HG02678 (cell line): ENCODE measurements at regions not wholly inside any gene's neighbourhood (a gene's known extent, or its start where the extent isn't known, plus 50 kb on each side); places are given as distances from the start of the nearest gene placed in this dataset.

Experiments used
- ATAC-seq: cut with Tn5 transposase; IDR thresholded peaks from one replicate; pipeline ENCODE4 v1.9.1; 2021; ENCODE audit warnings: mild to moderate bottlenecking, moderate library complexity; ENCODE audit not compliant: unreplicated experiment

DNA sequence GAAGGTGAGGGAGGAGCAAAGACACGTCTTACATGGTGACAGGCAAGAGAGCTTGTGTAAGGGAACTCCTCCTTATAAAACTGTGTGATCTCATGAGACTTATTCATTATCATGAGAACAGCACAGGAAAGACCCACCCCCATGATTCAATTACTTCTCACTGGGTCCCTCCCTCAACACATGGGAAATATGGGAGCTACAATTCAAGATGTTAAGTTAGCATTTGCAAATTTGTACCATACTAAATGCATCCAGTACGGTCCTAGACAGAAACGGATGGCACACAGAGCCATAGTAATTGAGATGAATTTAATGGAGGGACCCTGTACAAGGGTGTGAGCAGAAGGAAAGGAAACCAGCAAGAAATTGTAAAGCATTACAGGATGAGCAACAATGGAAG, 765.8 kb upstream of the API5 start:
- no peak for ATAC-seq

DNA sequence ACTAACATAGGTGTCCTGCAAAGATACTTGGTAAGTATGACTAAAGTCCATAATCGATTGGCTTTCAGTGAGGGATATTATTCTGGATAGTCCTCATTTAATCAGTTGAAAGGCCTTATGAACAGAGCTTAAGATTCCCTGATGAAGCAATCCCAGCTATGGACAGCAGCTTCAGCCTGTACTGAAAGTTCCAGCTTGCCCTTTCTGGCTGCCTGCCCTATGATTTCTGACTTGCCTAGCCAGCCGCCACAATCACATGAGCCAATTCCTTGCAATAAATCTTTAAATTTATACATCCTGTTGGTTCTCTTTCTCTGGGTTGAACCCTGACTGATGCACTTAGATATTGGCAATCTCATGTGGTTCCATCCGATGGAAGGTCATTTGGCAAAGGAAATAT, 759.0 kb upstream of the API5 start:
- ATAC-seq: no peak

DNA sequence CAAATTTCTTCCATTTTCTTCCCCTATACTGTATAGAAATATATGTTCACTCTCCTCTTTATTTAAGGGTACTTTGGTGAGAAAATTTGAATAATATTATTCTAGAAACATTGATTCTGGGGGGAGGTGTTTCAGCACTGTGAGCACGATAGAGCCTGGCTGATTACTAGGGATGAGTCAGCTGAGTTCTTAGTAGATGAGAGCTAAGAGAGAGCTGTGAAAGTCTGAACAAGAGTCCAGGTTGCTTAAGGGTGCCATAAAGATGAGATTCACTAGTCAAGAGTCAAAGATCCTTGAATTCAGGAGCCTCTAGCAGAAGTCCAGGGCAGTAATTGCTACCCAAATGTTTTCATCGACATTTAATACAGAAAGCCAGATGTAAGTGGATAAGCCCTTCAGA, 756.6 kb upstream of the API5 start:
- no peak for ATAC-seq

DNA sequence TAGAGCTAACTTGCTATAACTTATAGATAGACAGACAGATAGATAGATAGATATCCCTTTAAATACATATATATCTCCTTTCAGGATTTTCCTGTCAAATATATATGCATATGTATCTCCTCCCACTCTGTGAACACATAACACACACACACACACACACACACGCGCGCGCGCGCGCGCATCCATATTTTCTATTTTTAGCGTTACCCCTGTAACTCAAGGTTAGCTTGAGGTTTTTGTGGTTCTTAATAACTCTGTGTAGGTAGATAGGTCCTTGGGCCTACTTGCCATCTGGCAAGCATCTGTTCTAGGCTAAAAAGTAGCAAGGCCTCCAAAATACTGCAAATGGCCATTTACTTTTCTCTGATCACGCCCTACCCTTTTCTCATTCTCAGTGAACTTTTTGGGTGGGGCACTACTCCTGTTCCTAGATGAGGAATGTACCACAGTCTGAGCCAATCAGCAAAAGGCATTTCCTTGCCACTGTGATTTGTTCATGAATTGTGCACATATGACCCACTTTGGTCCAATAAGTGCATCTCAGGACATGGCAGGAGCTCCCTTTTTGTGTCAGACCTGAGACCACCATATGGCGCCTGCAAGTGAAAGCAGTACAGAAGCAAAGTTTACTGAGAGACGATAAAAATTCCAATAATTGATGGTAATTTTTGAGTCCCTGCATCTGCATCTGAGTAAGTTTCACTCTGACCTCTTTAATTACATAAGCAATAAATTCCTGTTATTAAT, 740.5 kb upstream of the API5 start:
- ATAC-seq: no peak

DNA sequence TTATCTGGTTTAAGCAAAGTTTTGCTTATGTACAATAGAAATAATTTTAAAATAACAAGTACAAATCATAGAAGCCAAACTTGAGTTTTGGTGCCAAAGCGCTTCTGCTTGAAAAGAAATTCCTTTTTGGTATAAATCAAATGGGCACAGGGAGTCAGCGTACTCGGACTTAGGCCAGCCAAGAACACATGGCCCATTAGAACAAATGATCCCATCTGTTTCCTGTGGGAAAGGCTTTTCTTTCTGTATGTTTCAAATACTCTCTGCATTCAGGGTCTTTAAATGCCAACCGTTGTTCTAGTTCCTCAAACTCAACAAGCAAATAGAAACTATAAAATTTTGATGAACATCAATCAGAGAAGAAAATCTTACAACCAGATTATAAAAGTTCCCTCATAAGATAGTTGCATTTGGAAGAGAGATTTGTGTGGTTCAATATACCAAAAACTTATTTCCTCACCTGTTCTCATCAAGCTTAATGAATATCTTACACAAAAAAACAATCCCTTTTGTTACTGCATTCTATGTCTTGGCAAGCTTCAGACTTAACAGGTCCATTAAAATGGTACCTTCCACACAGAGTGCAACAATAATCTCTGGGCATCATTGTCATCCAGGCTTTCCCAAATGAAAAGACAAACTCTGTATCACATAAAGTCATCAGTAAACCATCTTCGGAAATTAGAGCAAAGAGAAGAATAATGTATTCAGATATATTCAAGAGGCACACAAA, 739.8 kb upstream of the API5 start:
- ATAC-seq: no peak

DNA sequence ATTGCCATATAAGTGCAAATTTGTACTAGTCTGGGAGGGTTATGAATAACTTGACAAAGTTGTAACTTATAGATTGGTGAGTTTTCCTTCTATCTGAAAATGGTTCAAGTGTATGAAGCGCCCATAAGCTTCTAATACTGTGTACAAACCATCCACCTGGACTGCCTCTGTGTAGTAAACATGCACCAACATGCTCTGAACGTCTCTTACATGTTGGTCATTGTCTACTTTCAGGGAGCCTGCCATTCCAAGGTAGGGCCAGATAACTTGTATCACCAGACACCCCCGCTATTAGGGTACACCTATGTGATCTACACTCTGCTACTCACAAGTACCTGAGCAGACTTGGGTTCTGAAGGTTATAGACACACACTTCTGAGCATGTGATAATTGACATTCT, 735.5 kb upstream of the API5 start:
- ATAC-seq: no peak

DNA sequence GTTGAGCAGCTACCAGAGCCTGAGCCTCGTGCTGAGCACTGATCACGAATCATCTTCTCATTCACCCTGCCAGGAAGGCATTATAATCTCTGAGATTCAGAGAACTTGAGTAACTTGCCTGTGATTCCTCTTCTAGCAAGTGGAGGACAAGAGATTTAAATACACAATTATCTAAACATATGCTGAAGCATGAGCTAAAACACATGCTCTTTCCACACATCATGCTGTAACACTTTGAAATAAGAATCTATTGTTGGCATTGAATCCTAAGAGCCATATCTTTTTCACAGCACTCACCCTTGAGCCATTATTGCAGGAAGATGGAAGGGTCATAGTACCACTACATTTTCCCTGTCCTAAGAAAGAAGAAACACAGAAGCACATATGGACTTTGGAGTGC, 722.5 kb upstream of the API5 start:
- no peak for ATAC-seq

DNA sequence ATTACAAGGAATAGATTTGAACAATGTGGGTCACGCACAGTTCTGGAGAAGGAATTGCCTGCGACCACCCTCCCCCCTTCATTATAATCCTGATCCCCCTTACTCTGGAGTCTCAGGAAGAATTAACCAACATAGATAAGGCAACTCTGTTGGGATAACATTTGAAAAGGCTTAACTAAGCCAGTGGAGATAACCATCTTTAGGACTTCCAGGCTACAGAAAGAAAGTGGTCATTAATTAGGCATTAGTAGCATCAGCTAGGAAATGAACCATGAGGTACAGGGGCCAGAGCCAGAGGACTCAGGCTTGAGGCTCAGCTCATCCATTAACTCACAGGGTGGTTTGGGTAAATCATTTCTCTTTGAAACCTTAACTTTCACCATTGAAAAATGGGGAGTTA, 720.0 kb upstream of the API5 start:
- no peak for ATAC-seq

DNA sequence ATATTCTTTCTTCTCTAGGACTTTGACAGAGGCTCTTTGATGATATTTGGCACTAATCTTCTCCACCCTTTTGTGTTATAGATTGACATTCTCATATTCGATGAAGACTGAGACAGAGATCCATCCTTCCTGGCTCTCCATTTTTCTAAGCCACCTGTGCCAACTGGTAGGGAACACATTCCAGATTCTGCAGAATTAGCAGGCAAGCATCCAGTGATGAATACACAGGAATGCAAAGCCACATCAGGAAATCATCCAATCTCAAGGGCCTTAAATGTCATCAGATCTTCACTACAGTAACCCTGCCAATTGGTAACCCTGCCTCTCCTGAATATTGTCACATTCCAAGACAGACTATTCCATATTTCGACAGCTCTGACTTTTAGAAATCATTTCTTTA, 718.4 kb upstream of the API5 start:
- no peak for ATAC-seq

DNA sequence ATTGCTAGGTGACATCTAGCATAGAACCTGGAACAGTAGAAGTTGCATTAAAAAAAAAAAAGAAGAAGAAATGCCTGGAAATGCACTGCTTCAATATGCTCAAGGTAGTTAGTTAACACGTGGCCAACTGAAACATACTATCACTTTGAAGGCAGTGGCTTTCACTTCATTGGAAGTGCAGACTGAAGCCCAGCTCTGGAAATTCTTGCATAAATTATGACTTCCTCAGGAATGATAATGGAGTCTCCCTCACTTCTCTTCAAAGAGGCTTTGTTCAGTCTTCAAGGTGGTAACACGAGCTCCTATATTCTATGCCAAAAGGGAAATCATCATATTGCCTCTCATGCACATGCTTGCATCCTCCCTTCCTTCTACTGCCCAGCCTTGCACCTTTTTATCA, 715.9 kb upstream of the API5 start:
- no peak for ATAC-seq

DNA sequence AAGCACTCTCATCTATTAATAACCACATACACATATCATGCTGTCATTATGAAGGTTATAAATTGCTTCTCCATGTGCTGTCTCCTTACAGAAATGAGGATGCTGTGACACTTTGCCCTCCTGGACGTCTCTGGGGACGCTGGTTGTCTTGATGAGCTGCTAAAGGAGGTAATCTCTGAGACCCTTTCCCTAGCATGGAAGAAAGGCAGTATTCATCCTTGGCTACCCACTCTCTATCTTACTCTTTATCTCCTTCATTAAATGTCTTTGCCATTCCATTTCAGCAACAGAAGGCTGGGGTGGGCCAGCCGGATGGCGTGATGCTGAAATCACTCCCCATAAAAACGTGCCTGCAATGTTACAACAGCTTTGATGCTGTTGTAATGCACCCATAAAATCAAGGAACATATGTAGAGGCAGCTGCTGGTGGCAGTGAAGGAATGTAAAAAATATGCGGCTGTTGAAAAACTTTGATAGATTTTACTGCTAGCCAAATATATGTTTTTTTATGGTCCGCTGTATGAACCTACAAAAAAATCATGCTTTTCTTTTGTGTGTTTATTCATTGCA, 715.1 kb upstream of the API5 start:
- ATAC-seq: no peak

DNA sequence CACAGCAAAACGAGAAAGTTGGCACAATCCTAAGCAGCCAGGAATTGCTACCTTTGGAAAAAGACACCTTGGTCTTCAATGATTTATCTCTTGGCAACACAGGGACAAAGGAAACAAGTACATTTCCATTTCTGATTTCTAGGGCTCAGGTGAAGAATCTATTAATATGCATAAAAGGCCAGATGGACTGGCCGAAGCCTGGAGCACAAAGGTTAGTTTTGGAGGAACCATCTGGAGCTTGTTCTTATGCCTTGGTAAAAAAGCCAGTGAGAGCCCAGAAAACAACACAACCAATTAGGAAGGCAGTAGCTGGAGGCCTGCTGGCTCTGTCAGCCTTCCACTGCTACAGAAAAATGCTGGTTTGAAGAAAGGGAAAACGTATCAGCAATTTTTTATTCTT, 713.5 kb upstream of the API5 start:
- ATAC-seq: no peak

DNA sequence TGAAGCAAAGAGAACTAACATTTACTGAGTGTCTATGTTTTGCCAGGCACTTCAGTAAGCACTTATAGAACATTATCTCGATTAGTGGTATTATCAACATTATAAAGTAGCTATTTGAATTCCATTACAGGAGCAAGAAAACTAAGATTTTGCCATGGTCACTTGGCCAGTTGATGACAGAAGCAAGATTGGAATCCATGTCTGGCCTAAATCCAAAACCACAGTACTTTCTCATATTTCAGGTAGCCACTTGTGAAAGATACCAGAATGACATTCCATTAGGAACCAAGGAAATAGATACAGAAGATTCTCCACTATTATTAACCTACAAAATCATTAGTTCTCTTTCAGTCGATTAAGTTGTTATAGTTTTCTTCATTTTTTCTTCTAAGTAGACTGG, 691.0 kb upstream of the API5 start:
- ATAC-seq: no peak

DNA sequence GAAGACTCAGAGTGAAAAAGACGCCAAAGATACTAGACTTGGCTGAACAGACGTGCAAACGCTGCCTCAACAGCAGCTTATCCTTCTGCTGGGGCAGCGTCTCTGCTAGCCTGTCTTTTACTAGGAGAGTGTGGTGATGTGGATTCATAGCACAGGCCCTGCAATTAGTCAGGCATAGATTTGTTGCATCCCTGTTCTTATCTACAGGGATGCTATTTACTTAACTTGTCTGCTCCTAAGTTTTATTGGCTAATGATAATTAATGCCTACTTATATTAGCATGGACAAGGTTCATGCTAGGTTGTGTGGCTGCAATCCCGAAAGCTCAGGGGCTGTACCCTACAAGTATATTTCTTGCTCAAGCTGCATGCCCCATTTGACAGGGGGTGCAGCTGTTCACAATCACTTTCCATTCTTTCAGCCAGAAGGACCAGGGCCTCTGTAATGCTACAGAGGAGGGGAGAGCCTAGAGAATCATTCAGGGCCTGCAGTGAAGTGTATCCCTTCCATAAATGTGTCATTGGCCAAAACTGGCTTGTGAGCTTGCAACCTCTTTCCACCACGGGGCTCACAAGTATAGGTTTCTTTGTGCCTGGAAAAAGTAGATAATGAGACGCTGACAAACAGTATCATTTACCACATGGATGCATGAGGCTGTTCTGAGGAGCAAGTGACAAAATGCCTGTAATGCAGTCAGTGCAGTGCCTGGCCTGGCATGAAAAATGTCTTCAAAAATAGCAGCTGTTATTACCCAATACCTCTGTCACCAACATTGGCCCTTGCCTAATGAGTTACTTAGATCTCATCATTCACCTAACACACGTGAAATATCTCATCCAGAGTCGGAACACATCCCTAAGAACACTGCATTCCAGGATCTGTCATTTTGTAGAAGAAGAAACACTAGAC, 685.8 kb upstream of the API5 start:
- no peak for ATAC-seq

DNA sequence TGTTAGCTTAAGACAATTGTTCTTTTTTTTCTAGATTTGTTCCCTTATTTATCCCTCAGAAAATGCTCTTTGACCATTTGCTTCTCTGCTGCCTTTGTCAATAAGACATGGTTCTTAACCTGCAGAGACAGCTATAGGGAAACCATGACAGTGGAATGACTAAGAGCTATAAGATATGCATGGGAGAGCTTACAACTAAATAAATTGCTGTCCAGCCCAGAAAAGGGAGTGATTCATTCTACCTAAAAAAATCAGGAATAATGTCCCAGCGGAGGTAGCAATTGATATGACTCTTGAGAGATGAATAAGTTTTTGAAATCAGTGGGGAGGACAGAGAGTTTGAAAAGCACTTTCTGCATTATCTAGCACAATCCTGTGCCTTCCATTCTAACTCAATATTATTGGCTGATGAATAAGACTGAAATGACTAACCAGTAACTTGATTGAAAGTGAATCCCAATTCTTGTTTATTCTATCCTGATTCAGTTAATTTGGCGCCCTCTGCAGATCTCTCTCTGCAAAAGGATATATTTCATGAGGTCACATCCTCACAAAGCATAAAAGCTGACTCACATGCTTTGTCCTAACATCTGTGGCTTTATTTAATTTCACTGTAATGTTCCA, 680.5 kb upstream of the API5 start:
- ATAC-seq: no peak

DNA sequence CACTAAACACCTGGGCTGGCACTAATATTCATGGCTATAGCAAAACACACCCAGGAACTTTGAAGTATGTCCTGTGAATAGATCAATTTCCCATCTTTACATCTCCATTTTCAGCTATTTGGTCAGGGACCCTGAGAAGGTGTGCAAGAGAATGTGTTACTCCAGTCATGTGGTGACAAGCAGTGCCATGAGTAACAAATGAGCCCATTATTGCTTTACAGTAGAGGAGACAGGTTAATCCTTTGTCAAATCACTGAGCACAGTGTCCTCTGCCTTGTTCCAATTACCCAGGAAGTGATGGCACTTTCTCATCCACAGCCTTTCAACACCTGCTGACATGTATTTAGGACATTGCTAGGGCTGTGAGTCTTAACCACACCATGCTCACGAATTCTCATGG, 664.8 kb upstream of the API5 start:
- no peak for ATAC-seq

DNA sequence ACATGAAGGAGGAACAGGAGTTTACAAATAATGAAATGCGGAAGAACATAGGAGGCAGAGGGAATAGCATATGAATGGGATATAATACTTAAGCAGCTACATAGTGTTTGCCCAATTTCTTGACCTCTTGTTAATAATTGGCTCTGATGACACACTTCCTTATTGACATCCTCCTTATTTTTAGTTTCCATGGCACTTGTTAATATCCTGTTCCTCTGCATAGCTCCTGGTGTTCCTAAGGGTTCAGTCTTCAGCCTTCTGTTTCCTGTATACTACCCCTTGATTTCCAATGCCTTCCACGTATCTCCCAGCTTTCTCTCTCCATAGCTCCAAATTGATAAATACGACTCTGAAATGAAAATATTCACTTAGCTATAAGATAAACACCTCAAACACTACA, 663.8 kb upstream of the API5 start:
- ATAC-seq: no peak

DNA sequence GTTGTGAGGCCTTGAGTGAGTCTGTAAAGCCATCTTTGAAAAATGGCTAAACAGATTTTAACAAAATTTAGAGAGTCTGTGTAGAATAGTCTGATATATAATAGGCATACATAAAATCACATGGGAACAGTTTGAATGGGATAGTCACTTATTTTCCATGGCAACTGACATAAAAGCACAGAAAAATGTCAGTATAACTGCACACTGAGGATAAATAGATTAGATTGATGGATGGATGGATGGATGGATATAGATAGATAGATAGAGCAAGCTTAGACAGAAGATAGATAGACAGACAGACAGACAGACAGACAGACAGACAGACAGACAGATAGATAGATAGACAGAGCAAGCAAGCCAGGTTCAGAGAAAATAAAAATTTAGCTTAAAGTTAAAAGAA, 660.2 kb upstream of the API5 start:
- ATAC-seq: no peak

DNA sequence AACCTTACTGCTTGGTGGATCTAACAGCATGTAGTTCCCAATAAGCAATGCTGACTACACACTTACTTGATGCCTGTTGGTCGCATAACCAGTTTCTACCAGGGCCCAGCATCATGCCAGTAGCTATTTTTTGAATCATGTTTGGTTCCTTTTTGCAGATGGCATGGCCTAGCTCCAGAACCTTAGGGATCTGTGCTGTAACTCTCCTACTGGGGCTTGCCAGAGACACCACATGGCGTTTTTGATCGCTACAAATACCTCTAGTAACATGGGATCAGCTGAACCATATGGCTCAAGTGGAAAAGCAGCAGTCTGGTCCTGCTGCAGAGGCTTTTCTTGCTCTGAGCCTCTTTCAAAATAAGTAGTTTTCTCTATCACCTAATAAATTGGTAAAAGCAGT, 654.6 kb upstream of the API5 start:
- ATAC-seq: no peak

DNA sequence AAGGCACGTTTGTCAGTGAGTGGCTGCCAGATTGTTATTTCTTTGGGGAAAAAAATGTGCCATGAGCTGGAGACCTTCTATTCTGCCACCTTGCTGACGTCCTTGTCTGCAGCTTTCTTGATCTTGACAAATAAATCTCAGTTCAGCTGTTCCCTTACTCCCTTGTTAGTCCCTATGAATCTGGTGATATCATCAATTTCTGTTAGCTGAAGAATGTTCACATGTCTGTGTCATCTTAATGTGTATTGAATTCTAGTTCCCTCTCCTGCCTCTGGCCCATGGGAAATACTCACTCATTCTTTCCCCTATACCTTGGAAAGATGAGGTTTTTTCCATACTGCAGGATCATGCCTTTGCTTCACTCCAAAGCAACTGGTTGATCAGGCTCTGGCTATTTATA, 649.9 kb upstream of the API5 start:
- ATAC-seq: no peak
